WTC11 (cell line): ENCODE measurements at regions not wholly inside any gene's neighbourhood (a gene's known extent, or its start where the extent isn't known, plus 50 kb on each side); places are given as distances from the start of the nearest gene placed in this dataset.

Experiments used
- ATAC-seq: fragments of 200-7000 bp; cut with Tn5 transposase; 2 replicates; pipeline ENCODE4 v1.10.0; 2021; ENCODE audit warnings: mild to moderate bottlenecking, moderate library complexity
- CTCF ChIA-PET: fragments of 300-600 bp; sonication (Branson Sonifier 250); formaldehyde crosslinking; loops from one replicate; lab custom pipeline; 2021; ENCODE audit warnings: antibody characterized with exemption; lab: Charles Lee
- POLR2A ChIA-PET: fragments of 350-600 bp; sonication (Branson Sonifier 250); formaldehyde crosslinking; loops from one replicate; lab custom pipeline; 2021; ENCODE audit warnings: antibody characterized with exemption; lab: Charles Lee
- DNase-seq: peaks from one replicate; pipeline ENCODE4 v3.0.0; 2021; ENCODE audit warnings: low spot score
- H3K27ac Mint-ChIP-seq: 2 replicates; pipeline ENCODE4 v1.8.0; 2021; ENCODE audit warnings: mixed read lengths
- H3K27me3 Mint-ChIP-seq: 2 replicates; pipeline ENCODE4 v1.8.0; 2021; ENCODE audit warnings: low read depth, mild to moderate bottlenecking, moderate library complexity, mixed read lengths
- H3K36me3 Mint-ChIP-seq: 2 replicates; pipeline ENCODE4 v1.8.0; 2021; ENCODE audit warnings: mixed read lengths
- H3K4me1 Mint-ChIP-seq: 2 replicates; pipeline ENCODE4 v1.8.0; 2022; ENCODE audit warnings: mixed read lengths
- H3K4me3 Mint-ChIP-seq: 2 replicates; pipeline ENCODE4 v1.8.0; 2021; ENCODE audit warnings: mild to moderate bottlenecking, moderate library complexity, mixed read lengths
- H3K9me3 Mint-ChIP-seq: 2 replicates; pipeline ENCODE4 v1.8.0; 2021; ENCODE audit warnings: mixed read lengths
- ATF1 ChIP-seq: sonication (generic); formaldehyde crosslinking; IDR thresholded peaks from 2 replicates; pipeline ENCODE4 v1.8.1; 2023; ENCODE audit warnings: mild to moderate bottlenecking, moderate library complexity, missing genetic modification reagents
- CREB1 ChIP-seq: sonication (generic); formaldehyde crosslinking; IDR thresholded peaks from 2 replicates; pipeline ENCODE4 v1.8.0; 2023; ENCODE audit warnings: mild to moderate bottlenecking, missing genetic modification reagents
- GABPB1 ChIP-seq: sonication (generic); formaldehyde crosslinking; IDR thresholded peaks from 2 replicates; pipeline ENCODE4 v1.8.1; 2023; ENCODE audit warnings: mild to moderate bottlenecking, missing genetic modification reagents
- IRF2 ChIP-seq: sonication (generic); formaldehyde crosslinking; IDR thresholded peaks from 2 replicates; pipeline ENCODE4 v1.8.0; 2022; ENCODE audit warnings: low read depth, missing genetic modification reagents, borderline replicate concordance
- JAZF1 ChIP-seq: fragments of 250-450 bp; sonication (Bioruptor Pico); IDR thresholded peaks from 2 replicates; pipeline ENCODE4 v1.9.0; 2021; ENCODE audit warnings: moderate library complexity, mild to moderate bottlenecking, inconsistent platforms
- MYBL2 ChIP-seq: sonication (generic); formaldehyde crosslinking; IDR thresholded peaks from 2 replicates; pipeline ENCODE4 v1.8.1; 2023; ENCODE audit warnings: mild to moderate bottlenecking, moderate library complexity, missing genetic modification reagents
- NFATC4 ChIP-seq: fragments of 250-450 bp; sonication (Bioruptor Pico); IDR thresholded peaks from 2 replicates; pipeline ENCODE4 v1.9.0; 2021; ENCODE audit warnings: mild to moderate bottlenecking
- NFYB ChIP-seq: sonication (generic); formaldehyde crosslinking; conservative IDR thresholded peaks from 2 replicates; pipeline ENCODE4 v1.8.0; 2022; ENCODE audit warnings: low read depth, missing genetic modification reagents
- PRRX2 ChIP-seq: fragments of 250-450 bp; sonication (Bioruptor Pico); IDR thresholded peaks from 2 replicates; pipeline ENCODE4 v1.8.0; 2021; ENCODE audit warnings: mild to moderate bottlenecking
- SMAD3 ChIP-seq: sonication (generic); formaldehyde crosslinking; IDR thresholded peaks from 2 replicates; pipeline ENCODE4 v1.8.0; 2022; ENCODE audit warnings: missing genetic modification reagents, mild to moderate bottlenecking, borderline replicate concordance
- TP53 ChIP-seq: sonication (generic); formaldehyde crosslinking; IDR thresholded peaks from 2 replicates; pipeline ENCODE4 v1.8.1; 2023; ENCODE audit warnings: mild to moderate bottlenecking, missing genetic modification reagents
- ZNF232 ChIP-seq: sonication (generic); formaldehyde crosslinking; IDR thresholded peaks from 2 replicates; pipeline ENCODE4 v1.8.0; 2022; ENCODE audit warnings: mild to moderate bottlenecking, missing genetic modification reagents
- ZNF416 ChIP-seq: fragments of 250-450 bp; sonication (Bioruptor Pico); IDR thresholded peaks from 2 replicates; pipeline ENCODE4 v1.9.0; 2021; ENCODE audit warnings: mild to moderate bottlenecking, inconsistent platforms
- ZNF671 ChIP-seq: fragments of 250-450 bp; sonication (Bioruptor Pico); IDR thresholded peaks from 2 replicates; pipeline ENCODE4 v1.8.0; 2021; ENCODE audit warnings: mild to moderate bottlenecking
- TF ChIP-seq, protein P1 (sequence below): sonication (generic); formaldehyde crosslinking; IDR thresholded peaks from 2 replicates; pipeline ENCODE4 v1.8.1; 2023; ENCODE audit warnings: mild to moderate bottlenecking, moderate library complexity, missing genetic modification reagents
- TF ChIP-seq, protein P2 (sequence below): sonication (generic); formaldehyde crosslinking; IDR thresholded peaks from 2 replicates; pipeline ENCODE4 v1.8.1; 2023; ENCODE audit warnings: mild to moderate bottlenecking, missing genetic modification reagents
- TF ChIP-seq, protein P3 (sequence below): fragments of 250-450 bp; sonication (Bioruptor Pico); IDR thresholded peaks from 2 replicates; pipeline ENCODE4 v2.1.2; 2022; ENCODE audit warnings: mild to moderate bottlenecking, moderate library complexity
- TF ChIP-seq, protein P4 (sequence below): sonication (generic); formaldehyde crosslinking; IDR thresholded peaks from 2 replicates; pipeline ENCODE4 v1.8.1; 2023; ENCODE audit warnings: mild to moderate bottlenecking, missing genetic modification reagents, moderate library complexity
- TF ChIP-seq, protein P5 (sequence below): fragments of 250-450 bp; sonication (Bioruptor Pico); IDR thresholded peaks from 2 replicates; pipeline ENCODE4 v1.8.0; 2021; ENCODE audit warnings: mild to moderate bottlenecking
- TF ChIP-seq, protein P6 (sequence below): sonication (generic); formaldehyde crosslinking; IDR thresholded peaks from 2 replicates; pipeline ENCODE4 v1.8.0; 2022; ENCODE audit warnings: mild to moderate bottlenecking, missing genetic modification reagents

DNA sequence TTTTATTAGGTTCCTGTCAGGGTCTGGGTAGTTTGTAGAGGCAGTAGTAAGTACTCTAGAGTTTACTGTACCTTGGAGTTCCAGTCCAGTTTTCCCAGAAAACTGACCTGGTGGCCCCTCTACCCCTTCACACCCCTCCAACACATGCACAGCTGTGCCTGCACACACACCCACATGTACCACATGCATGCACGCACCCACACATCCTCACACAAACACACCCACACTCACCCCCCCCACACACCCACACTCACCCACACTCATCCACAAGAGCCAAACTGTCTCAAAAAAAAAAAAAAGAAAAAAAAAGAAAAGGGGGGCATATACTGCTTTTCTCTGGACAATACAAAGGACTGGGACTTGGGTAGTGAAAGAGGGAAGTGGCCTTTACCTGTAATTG lies 570.5 kb downstream of the QKI start (continued):
- TF ChIP-seq IRF2 (CRISPR knock-in tag): no peak
- TF ChIP-seq, protein P1, sequence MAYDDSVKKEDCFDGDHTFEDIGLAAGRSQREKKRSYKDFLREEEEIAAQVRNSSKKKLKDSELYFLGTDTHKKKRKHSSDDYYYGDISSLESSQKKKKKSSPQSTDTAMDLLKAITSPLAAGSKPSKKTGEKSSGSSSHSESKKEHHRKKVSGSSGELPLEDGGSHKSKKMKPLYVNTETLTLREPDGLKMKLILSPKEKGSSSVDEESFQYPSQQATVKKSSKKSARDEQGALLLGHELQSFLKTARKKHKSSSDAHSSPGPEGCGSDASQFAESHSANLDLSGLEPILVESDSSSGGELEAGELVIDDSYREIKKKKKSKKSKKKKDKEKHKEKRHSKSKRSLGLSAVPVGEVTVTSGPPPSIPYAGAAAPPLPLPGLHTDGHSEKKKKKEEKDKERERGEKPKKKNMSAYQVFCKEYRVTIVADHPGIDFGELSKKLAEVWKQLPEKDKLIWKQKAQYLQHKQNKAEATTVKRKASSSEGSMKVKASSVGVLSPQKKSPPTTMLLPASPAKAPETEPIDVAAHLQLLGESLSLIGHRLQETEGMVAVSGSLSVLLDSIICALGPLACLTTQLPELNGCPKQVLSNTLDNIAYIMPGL (CRISPR knock-in tag): no peak
- TF ChIP-seq ZNF232 (CRISPR knock-in tag): no peak
- no peak for TF ChIP-seq NFATC4 (CRISPR knock-in tag)
- no peak for TF ChIP-seq ATF1 (CRISPR knock-in tag)
- TF ChIP-seq, all 79 proteins: peak for 0

DNA sequence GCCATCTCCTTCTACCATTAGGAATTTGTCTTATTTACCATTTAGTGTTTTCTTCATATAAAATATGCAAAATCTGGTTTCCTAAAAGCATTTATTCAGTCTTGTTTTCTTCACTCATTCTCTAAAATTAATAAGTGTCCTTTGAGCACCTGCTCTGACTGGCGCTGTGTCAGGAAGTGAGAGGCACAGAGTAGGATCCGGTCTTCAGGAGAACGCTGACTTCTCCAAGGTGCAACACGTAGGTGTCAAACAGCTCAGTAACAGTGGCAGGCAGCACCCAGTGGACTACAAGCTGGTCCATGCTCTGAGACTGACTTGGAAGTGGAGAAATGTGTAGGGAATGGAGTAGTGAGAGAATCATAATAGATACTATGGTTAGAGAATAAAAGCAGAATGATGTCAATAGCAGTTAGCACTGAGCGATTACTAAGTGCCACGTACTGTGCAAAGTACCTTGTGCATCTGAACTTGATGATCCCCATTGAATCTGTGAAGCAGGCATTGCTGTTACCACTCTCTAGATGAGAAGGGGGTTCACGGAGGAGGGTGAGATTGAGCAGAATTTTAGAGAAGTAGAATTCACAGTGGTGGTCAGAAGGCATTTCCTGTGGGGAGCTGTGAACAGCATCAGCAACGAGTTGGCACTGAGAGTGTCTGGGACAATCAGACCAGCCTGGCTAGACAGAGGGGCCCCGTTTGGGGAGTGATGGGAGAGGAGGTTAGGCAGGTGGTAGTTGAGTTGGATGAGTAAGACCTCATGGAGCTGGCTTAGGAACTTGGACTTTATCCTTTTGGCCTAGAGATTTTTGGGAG lies 569.8 kb downstream of the QKI start:
- H3K36me3 Mint-ChIP-seq: no peaks in the 10 kb centered on the region
- H3K4me1 Mint-ChIP-seq: no peaks in the 10 kb centered on the region; the same call in 1 of the 2 replicates
- peaks cover 5% of the 10 kb centered on the region for H3K9me3 Mint-ChIP-seq
- no peak for DNase-seq
- no peak for ATAC-seq
- H3K4me3 Mint-ChIP-seq: no peak overlapping the region
- no peak overlapping the region for H3K27ac Mint-ChIP-seq
- no peaks in the 10 kb centered on the region; the same call in 1 of the 2 replicates for H3K27me3 Mint-ChIP-seq
- no peak for TF ChIP-seq ZNF416 (CRISPR knock-in tag)
- TF ChIP-seq, protein P2, sequence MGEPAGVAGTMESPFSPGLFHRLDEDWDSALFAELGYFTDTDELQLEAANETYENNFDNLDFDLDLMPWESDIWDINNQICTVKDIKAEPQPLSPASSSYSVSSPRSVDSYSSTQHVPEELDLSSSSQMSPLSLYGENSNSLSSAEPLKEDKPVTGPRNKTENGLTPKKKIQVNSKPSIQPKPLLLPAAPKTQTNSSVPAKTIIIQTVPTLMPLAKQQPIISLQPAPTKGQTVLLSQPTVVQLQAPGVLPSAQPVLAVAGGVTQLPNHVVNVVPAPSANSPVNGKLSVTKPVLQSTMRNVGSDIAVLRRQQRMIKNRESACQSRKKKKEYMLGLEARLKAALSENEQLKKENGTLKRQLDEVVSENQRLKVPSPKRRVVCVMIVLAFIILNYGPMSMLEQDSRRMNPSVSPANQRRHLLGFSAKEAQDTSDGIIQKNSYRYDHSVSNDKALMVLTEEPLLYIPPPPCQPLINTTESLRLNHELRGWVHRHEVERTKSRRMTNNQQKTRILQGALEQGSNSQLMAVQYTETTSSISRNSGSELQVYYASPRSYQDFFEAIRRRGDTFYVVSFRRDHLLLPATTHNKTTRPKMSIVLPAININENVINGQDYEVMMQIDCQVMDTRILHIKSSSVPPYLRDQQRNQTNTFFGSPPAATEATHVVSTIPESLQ (CRISPR knock-in tag): no peak
- TF ChIP-seq, protein P3, sequence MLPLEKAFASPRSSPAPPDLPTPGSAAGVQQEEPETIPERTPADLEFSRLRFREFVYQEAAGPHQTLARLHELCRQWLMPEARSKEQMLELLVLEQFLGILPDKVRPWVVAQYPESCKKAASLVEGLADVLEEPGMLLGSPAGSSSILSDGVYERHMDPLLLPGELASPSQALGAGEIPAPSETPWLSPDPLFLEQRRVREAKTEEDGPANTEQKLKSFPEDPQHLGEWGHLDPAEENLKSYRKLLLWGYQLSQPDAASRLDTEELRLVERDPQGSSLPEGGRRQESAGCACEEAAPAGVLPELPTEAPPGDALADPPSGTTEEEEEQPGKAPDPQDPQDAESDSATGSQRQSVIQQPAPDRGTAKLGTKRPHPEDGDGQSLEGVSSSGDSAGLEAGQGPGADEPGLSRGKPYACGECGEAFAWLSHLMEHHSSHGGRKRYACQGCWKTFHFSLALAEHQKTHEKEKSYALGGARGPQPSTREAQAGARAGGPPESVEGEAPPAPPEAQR (CRISPR knock-in tag): no peak
- no peak for TF ChIP-seq PRRX2
- no peak for TF ChIP-seq GABPB1 (CRISPR knock-in tag)
- TF ChIP-seq SMAD3 (CRISPR knock-in tag): no peak
- TF ChIP-seq CREB1 (CRISPR knock-in tag): no peak
- TF ChIP-seq TP53: no peak
- no peak for TF ChIP-seq ZNF671 (CRISPR knock-in tag)
- TF ChIP-seq JAZF1 (CRISPR knock-in tag): no peak
- no peak for TF ChIP-seq MYBL2 (CRISPR knock-in tag)
- TF ChIP-seq NFYB: no peak
- TF ChIP-seq, protein P4, sequence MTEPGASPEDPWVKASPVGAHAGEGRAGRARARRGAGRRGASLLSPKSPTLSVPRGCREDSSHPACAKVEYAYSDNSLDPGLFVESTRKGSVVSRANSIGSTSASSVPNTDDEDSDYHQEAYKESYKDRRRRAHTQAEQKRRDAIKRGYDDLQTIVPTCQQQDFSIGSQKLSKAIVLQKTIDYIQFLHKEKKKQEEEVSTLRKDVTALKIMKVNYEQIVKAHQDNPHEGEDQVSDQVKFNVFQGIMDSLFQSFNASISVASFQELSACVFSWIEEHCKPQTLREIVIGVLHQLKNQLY (CRISPR knock-in tag): no peak
- TF ChIP-seq, protein P5, sequence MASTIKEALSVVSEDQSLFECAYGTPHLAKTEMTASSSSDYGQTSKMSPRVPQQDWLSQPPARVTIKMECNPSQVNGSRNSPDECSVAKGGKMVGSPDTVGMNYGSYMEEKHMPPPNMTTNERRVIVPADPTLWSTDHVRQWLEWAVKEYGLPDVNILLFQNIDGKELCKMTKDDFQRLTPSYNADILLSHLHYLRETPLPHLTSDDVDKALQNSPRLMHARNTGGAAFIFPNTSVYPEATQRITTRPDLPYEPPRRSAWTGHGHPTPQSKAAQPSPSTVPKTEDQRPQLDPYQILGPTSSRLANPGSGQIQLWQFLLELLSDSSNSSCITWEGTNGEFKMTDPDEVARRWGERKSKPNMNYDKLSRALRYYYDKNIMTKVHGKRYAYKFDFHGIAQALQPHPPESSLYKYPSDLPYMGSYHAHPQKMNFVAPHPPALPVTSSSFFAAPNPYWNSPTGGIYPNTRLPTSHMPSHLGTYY: no peak
- TF ChIP-seq, protein P6, sequence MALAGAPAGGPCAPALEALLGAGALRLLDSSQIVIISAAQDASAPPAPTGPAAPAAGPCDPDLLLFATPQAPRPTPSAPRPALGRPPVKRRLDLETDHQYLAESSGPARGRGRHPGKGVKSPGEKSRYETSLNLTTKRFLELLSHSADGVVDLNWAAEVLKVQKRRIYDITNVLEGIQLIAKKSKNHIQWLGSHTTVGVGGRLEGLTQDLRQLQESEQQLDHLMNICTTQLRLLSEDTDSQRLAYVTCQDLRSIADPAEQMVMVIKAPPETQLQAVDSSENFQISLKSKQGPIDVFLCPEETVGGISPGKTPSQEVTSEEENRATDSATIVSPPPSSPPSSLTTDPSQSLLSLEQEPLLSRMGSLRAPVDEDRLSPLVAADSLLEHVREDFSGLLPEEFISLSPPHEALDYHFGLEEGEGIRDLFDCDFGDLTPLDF (CRISPR knock-in tag): no peak
- POLR2A ChIA-PET: no interaction called here
- CTCF ChIA-PET: no interaction called here
